Fibroblast of mammary gland (primary cell): ENCODE measurements at regions not wholly inside any gene's neighbourhood (a gene's known extent, or its start where the extent isn't known, plus 50 kb on each side); places are given as distances from the start of the nearest gene placed in this dataset.
A peak's percentile ranks its signal among the peaks of the same experiment; 100 is the strongest.
"Not testable (repeated sequence)": the region's sequence is repeated elsewhere in the genome, so short reads cannot be mapped to it uniquely, and the experiment has no call there.

Experiments used
- DNase-seq: peaks from one replicate; pipeline ENCODE4 v3.0.0-alpha.2; 2010; ENCODE audit warnings: low read depth
- H3K4me3 ChIP-seq: 2 replicates; pipeline ENCODE4 v1.5.1; 2011; ENCODE audit warnings: low read depth, mild to moderate bottlenecking, low read length, moderate library complexity; ENCODE audit not compliant: control insufficient read depth
- CTCF ChIP-seq: conservative IDR thresholded peaks from 2 replicates; pipeline ENCODE4 v1.5.1; 2011; ENCODE audit warnings: low read depth, low read length, inconsistent platforms; ENCODE audit not compliant: control insufficient read depth, insufficient read depth

GRCh38 chr5:43815497-43815896 is 212.5 kb downstream of the NNT start:
- TF ChIP-seq CTCF, result no peak
- no peak for DNase-seq
- no peak overlapping the region for H3K4me3 ChIP-seq

- no peak overlapping the region for H3K4me3 ChIP-seq
- DNase-seq, result no peak
- no peak for TF ChIP-seq CTCF
Observed at GRCh38 chr5:43804723-43805122, 201.7 kb downstream of the NNT start.

- DNase-seq, result no peak
- no peak for TF ChIP-seq CTCF
- H3K4me3 ChIP-seq, result no peak overlapping the region
Observed at GRCh38 chr5:43804041-43804440, 201.1 kb downstream of the NNT start.

GRCh38 chr5:43802651-43803050 is 199.7 kb downstream of the NNT start:
- TF ChIP-seq CTCF, result no peak
- DNase-seq, result no peak
- no peak overlapping the region for H3K4me3 ChIP-seq

- TF ChIP-seq CTCF, result no peak
- peak; percentile 78 for DNase-seq
- no peak overlapping the region for H3K4me3 ChIP-seq
Observed at GRCh38 chr5:43802119-43802518, 199.1 kb downstream of the NNT start.

- no peak for TF ChIP-seq CTCF
- no peak for DNase-seq
- H3K4me3 ChIP-seq, result no peak overlapping the region
Observed at GRCh38 chr5:43798740-43799139, 195.8 kb downstream of the NNT start.

GRCh38 chr5:43791880-43792279 is 188.9 kb downstream of the NNT start:
- not testable (repeated sequence) for H3K4me3 ChIP-seq, DNase-seq

- no peak overlapping the region for H3K4me3 ChIP-seq
- TF ChIP-seq CTCF, result no peak
- DNase-seq, result no peak
Observed at GRCh38 chr5:43785198-43785597, 182.2 kb downstream of the NNT start.
